Upper lobe of left lung (tissue), 6 donors: ENCODE measurements at regions not wholly inside any gene's neighbourhood (a gene's known extent, or its start where the extent isn't known, plus 50 kb on each side); places are given as distances from the start of the nearest gene placed in this dataset.
"Not testable (repeated sequence)": the region's sequence is repeated elsewhere in the genome, so short reads cannot be mapped to it uniquely, and the experiment has no call there.

Experiments
- ATAC-seq, 2 donors: fragments of 200-7000 bp; cut with Tn5 transposase; one replicate each; pipeline ENCODE4 v1.9.1; 2022; ENCODE audit warnings: mild to moderate bottlenecking in 2 of 2, moderate library complexity in 2 of 2; ENCODE audit not compliant: low FRiP score in 2 of 2
- DNase-seq, 2 donors: peaks; one replicate each; pipeline ENCODE4 v3.0.0-alpha.2; 2019 to 2020
- H3K27ac ChIP-seq, 4 donors: fragments of 200-600 bp; sonication (generic); one replicate each; pipeline ENCODE4 v1.5.1; 2016 to 2019
- H3K27me3 ChIP-seq, 4 donors: fragments of 200-600 bp; sonication (generic); one replicate each; pipeline ENCODE4 v1.5.1; 2017 to 2019
- H3K36me3 ChIP-seq, 4 donors: fragments of 200-600 bp; sonication (generic); one replicate each; pipeline ENCODE4 v1.5.1; 2016 to 2019
- H3K4me1 ChIP-seq, 4 donors: fragments of 200-600 bp; sonication (generic); one replicate each; pipeline ENCODE4 v1.5.1; 2018 to 2019
- H3K4me3 ChIP-seq, 4 donors: fragments of 200-600 bp; sonication (generic); one replicate each; pipeline ENCODE4 v1.5.1; 2017 to 2019; ENCODE audit warnings: mild to moderate bottlenecking in 2 of 4, moderate library complexity in 1 of 4
- H3K9me3 ChIP-seq, 4 donors: fragments of 200-600 bp; sonication (generic); one replicate each; pipeline ENCODE4 v1.5.1; 2018 to 2019
- EP300 ChIP-seq, 4 donors: sonication (generic); formaldehyde crosslinking; IDR thresholded peaks; one replicate each; pipeline ENCODE4 v1.5.1; 2017; ENCODE audit warnings: antibody characterized with exemption in 4 of 4, control low read depth in 2 of 4
- POLR2A ChIP-seq, 4 donors: fragments of 450-650 bp; IDR thresholded peaks; one replicate each; pipeline ENCODE4 v1.5.1; 2016 to 2017; ENCODE audit warnings: antibody characterized with exemption in 4 of 4, mild to moderate bottlenecking in 2 of 4
- POLR2AphosphoS5 ChIP-seq, 2 donors: sonication (generic); formaldehyde crosslinking; IDR thresholded peaks; one replicate each; pipeline ENCODE4 v1.5.1; 2017; ENCODE audit warnings: antibody characterized with exemption in 2 of 2
- WGBS, 2 donors: methylation state at CpG; one replicate each; pipeline ENCODE4 v1.1.5; 2017 to 2018; 5-methylcytosine and 5-hydroxymethylcytosine counted together
- TF ChIP-seq, protein P1 (sequence below), 6 experiments: fragments of 450-650 bp in 4 of 6; fragments of 200-600 bp in 2 of 6; sonication (generic) in 2 of 6; IDR thresholded peaks; one replicate each; pipeline ENCODE4 v1.5.1; 2016 to 2019; ENCODE audit warnings: antibody characterized with exemption in 6 of 6
- donor health status: DM: no; HTN: no; CAD: no; lungs with moderate emphysema.
- donor health status: DM: no; HTN: yes; CAD: no; lungs with severe emphysema.

DNA sequence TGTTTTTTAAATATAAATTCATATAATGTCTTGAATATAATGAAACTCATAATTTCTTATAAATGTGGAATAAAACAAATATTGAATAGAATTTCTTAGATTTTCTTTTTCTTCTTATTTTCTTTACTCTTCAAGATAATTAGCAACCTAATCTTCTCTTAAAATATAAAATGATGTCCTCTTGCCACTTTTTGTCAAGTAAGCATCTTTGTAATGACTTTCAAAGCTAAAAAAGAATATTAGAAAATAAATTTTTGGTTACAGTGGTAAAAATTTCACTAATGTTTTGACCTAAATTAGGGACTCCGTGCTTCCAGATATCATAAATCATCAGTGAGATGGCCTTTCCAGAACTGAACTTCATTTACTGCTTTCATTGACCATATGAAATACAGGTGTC, 846.4 kb downstream of the FRK start:
- H3K27me3 ChIP-seq, result no peaks in the 10 kb centered on the region
- no peak for TF ChIP-seq POLR2AphosphoS5 (IDR thresholded peaks at IDR 0.05)
- TF ChIP-seq POLR2A (IDR thresholded peaks at IDR 0.05), result no peak
- TF ChIP-seq, protein P1, sequence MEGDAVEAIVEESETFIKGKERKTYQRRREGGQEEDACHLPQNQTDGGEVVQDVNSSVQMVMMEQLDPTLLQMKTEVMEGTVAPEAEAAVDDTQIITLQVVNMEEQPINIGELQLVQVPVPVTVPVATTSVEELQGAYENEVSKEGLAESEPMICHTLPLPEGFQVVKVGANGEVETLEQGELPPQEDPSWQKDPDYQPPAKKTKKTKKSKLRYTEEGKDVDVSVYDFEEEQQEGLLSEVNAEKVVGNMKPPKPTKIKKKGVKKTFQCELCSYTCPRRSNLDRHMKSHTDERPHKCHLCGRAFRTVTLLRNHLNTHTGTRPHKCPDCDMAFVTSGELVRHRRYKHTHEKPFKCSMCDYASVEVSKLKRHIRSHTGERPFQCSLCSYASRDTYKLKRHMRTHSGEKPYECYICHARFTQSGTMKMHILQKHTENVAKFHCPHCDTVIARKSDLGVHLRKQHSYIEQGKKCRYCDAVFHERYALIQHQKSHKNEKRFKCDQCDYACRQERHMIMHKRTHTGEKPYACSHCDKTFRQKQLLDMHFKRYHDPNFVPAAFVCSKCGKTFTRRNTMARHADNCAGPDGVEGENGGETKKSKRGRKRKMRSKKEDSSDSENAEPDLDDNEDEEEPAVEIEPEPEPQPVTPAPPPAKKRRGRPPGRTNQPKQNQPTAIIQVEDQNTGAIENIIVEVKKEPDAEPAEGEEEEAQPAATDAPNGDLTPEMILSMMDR (IDR thresholded peaks at IDR 0.05), result no peak
- TF ChIP-seq EP300 (IDR thresholded peaks at IDR 0.05), result no peak

DNA sequence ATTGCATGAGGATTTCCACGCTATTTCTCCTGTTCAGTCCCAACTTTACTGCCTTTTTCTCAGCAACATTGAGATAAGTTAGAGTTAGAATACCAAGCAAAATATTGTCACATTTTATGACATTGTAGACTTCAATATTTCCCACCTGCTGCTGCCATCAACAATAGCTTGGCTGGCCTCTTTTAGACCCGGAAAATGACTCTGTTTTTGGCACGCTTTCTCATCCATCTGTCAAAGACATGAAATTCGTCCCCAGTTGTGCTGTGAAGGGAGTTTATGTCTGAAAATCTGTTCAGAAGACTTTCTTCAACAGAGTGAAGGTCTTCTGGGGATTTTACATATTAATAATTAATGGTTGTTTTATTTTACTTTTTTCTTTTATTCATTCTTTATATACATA, 857.3 kb downstream of the FRK start:
- ATAC-seq (no peak), DNase-seq (no peak)
- Histone ChIP-seq H3K27ac (no peak overlapping the region), H3K4me3 (no peak overlapping the region), H3K9me3 (no peaks in the 10 kb centered on the region), H3K36me3 (no peaks in the 10 kb centered on the region), H3K27me3 (no peaks in the 10 kb centered on the region), H3K4me1 (no peaks in the 10 kb centered on the region)
- WGBS, 2 donors, result 58 to 87% methylated on average over 4 of the region's 4 CpGs
- TF ChIP-seq EP300 (IDR thresholded peaks at IDR 0.05), result no peak
- TF ChIP-seq, protein P1 (IDR thresholded peaks at IDR 0.05), result no peak
- TF ChIP-seq POLR2A (IDR thresholded peaks at IDR 0.05), result no peak

More for the DNA sequence above, 846.4 kb downstream of the FRK start:
- ATAC-seq (no peak), DNase-seq (no peak)
- Histone ChIP-seq H3K9me3 (no peaks in the 10 kb centered on the region), H3K27ac (no peak overlapping the region), H3K4me3 (no peak overlapping the region), H3K36me3 (no peaks in the 10 kb centered on the region), H3K4me1 (no peaks in the 10 kb centered on the region)
- WGBS, 2 donors, result 37 to 43% methylated on average over 1 of the region's 1 CpG

DNA sequence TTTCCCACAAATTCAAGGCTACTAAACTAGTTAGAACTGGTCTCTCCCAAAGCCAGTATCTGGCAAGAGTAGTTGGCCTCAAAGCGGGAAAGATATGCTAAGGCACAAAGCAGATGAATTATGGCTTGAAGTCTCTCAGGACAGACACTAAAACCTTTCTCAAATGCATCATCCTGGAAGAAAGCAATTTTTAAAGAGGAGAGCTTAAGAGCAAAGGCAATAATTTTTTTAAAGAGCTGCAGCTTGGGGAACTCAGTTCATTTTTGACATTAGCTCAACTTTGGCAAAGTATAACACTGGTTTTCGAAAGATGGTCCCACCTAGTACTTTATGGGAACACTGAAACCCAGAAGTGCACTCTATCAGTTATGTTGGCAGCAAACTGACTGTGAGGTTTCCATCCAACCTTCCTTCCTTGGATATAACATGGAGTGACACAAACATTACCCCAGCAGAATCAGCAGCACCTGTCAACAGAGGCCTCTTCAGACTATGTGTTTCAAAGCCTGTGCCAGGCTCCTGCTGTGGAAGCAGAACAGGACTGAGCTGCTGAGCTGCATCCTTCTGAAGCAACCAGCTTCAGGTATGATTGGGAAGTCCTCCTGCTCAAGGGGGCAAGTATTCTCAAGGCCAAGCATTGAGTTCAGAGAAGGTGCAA, 852.3 kb upstream of the HS3ST5 start:
- DNase-seq, result no peak
- H3K27ac ChIP-seq, result no peak overlapping the region
- ATAC-seq, result no peak
- no peaks in the 10 kb centered on the region for H3K27me3 ChIP-seq
- no peaks in the 10 kb centered on the region for H3K4me1 ChIP-seq
- no peaks in the 10 kb centered on the region for H3K36me3 ChIP-seq
- 58 to 75% methylated on average over 2 of the region's 2 CpGs for WGBS, 2 donors
- no peak overlapping the region for H3K4me3 ChIP-seq
- no peak for TF ChIP-seq POLR2AphosphoS5 (IDR thresholded peaks at IDR 0.05)
- TF ChIP-seq, protein P1 (IDR thresholded peaks at IDR 0.05), result no peak
- TF ChIP-seq EP300 (IDR thresholded peaks at IDR 0.05), result no peak
- TF ChIP-seq POLR2A (IDR thresholded peaks at IDR 0.05), result no peak
- H3K9me3 ChIP-seq, result no peaks in the 10 kb centered on the region

DNA sequence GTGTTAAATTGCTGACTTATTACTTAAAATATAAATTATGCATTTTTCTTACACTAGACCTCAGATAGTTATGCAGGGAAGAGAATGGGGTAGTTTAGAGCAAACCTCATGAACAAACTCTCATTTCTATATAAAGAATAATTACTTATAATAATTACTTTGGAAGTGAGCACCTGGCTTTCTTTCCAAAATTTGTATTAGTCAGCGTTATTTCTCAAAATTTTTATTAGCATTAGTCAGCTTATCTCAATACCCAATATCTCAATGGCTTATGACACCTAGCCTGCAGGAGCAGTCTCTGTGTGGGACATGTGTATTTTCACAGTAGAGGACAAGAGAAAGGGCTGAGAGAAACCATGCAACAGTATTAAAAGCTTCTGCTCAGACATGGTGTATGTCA, 849.2 kb upstream of the HS3ST5 start:
- ATAC-seq (no peak), DNase-seq (no peak)
- Histone ChIP-seq H3K4me3 (no peak overlapping the region), H3K27me3 (no peaks in the 10 kb centered on the region), H3K9me3 (no peaks in the 10 kb centered on the region), H3K27ac (no peak overlapping the region), H3K4me1 (no peaks in the 10 kb centered on the region), H3K36me3 (no peaks in the 10 kb centered on the region)
- TF ChIP-seq POLR2A (IDR thresholded peaks at IDR 0.05) (no peak), POLR2AphosphoS5 (IDR thresholded peaks at IDR 0.05) (no peak), EP300 (IDR thresholded peaks at IDR 0.05) (no peak)
- TF ChIP-seq, protein P1 (IDR thresholded peaks at IDR 0.05), result no peak
- WGBS, 2 donors, result 80 to 82% methylated on average over 1 of the region's 1 CpG

DNA sequence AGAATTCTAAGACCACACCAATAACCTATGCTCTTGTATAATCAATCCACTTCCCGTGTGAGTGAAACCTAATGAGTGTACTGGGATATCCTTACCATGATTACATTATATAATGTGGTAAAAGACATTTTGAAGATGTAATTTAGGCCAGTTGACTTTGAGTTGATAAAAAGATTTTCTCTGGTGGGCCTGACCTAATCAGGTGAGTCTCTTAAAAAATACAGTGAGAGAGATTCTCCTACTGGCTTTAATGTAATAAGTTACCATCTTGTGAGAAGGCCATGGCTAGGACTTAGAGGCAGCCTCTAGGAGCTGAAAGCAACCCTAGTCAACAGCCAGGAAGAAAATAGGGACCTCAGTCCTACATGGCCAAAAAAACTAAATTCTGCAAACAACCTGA, 847.7 kb upstream of the HS3ST5 start:
- ATAC-seq, result no peak
- no peaks in the 10 kb centered on the region for H3K36me3 ChIP-seq

DNA sequence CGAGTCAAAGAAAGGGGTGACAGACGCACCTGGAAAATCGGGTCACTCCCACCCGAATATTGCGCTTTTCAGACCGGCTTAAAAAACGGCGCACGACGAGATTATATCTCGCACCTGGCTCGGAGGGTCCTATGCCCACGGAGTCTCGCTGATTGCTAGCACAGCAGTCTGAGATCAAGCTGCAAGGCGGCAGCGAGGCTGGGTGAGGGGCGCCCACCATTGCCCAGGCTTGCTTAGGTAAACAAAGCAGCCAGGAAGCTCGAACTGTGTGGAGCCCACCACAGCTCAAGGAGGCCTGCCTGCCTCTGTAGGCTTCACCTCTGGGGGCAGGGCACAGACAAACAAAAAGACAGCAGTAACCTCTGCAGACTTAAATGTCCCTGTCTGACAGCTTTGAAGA, 832.6 kb upstream of the HS3ST5 start:
- ATAC-seq, H3K27me3 ChIP-seq: not testable (repeated sequence)

More for the DNA sequence above, 847.7 kb upstream of the HS3ST5 start:
- no peak overlapping the region for H3K27ac ChIP-seq
- DNase-seq, result no peak
- WGBS, 2 donors, result 82 to 93% methylated on average over 1 of the region's 1 CpG
- H3K27me3 ChIP-seq, result no peaks in the 10 kb centered on the region
- no peaks in the 10 kb centered on the region for H3K9me3 ChIP-seq
- no peak overlapping the region for H3K4me3 ChIP-seq
- H3K4me1 ChIP-seq, result no peaks in the 10 kb centered on the region
- TF ChIP-seq POLR2A (IDR thresholded peaks at IDR 0.05), result no peak
- TF ChIP-seq, protein P1 (IDR thresholded peaks at IDR 0.05), result no peak
- TF ChIP-seq POLR2AphosphoS5 (IDR thresholded peaks at IDR 0.05), result no peak
- no peak for TF ChIP-seq EP300 (IDR thresholded peaks at IDR 0.05)

DNA sequence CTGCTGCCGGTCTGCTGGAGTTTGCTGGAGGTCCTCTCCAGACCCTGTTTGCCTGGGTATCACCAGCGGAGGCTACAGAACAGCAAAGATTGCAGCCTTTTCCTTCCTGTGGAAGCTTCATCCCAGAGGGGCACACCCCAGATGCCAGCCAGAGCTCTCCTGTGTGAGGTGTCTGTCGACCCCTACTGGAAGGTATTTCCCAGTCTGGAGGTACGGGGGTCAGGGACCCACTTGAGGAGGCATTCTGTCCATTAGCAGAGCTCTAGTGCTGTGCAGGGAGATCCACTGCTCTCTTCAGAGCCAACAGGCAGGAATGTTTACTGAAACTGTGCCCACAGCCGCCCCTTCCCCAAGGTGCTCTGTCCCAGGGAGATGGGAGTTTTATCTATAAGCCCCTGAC, 823.1 kb upstream of the HS3ST5 start:
- not testable (repeated sequence) for H3K9me3 ChIP-seq, ATAC-seq, H3K27ac ChIP-seq, DNase-seq, H3K27me3 ChIP-seq, H3K36me3 ChIP-seq, H3K4me3 ChIP-seq, H3K4me1 ChIP-seq
- 66 to 77% methylated on average over 5 of the region's 5 CpGs for WGBS, 2 donors

More for the DNA sequence above, 832.6 kb upstream of the HS3ST5 start:
- WGBS, 2 donors, result 90 to 96% methylated on average over 14 to 18 of the region's 18 CpGs
- not testable (repeated sequence) for H3K36me3 ChIP-seq, H3K4me3 ChIP-seq, H3K27ac ChIP-seq, H3K4me1 ChIP-seq, H3K9me3 ChIP-seq
- DNase-seq, result peak in 1 of 2 donors; percentile 52
